Activated CD4-positive, alpha-beta T cell treated with anti-CD3 and anti-CD28 coated beads, Interleukin-2, amount 50 U/mL, for 24 hours (primary cell): ENCODE measurements at regions not wholly inside any gene's neighbourhood (a gene's known extent, or its start where the extent isn't known, plus 50 kb on each side); places are given as distances from the start of the nearest gene placed in this dataset.
A peak's percentile ranks its signal among the peaks of the same experiment; 100 is the strongest.

Experiments used
- DNase-seq, 2 donors: peaks; one replicate each; pipeline ENCODE4 v3.0.0-alpha.2; 2020; ENCODE audit warnings: low read depth in 1 of 2, low spot score in 1 of 2

- DNase-seq: no peak
Measured at GRCh38 chr9:20291201-20291600, 331.1 kb downstream of the MLLT3 start.

DNA sequence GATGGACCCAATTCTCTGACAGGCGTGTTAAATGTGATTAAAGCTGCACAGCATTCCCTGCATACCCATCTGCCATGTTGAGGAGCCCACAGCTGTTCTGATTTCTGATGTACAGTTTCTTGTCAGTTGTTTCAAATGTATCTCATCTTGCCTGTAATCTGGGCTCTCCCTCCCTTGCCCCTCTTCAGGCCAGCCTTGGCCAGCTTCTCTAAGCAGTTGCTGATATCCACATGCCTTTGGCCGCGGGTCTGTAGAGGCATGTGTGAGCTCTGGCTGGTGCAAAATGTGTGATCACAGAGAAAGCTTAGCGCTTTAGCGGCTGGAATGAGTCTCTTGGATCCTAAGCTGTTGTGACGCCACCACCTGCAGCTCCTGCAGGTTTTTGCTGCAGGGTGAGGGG lies 332.0 kb downstream of the MLLT3 start:
- no peak for DNase-seq

- no peak for DNase-seq
Measured at GRCh38 chr9:20289423-20290010, 332.8 kb downstream of the MLLT3 start.

GRCh38 chr9:20286969-20287368 lies 335.3 kb downstream of the MLLT3 start:
- DNase-seq: no peak

DNA sequence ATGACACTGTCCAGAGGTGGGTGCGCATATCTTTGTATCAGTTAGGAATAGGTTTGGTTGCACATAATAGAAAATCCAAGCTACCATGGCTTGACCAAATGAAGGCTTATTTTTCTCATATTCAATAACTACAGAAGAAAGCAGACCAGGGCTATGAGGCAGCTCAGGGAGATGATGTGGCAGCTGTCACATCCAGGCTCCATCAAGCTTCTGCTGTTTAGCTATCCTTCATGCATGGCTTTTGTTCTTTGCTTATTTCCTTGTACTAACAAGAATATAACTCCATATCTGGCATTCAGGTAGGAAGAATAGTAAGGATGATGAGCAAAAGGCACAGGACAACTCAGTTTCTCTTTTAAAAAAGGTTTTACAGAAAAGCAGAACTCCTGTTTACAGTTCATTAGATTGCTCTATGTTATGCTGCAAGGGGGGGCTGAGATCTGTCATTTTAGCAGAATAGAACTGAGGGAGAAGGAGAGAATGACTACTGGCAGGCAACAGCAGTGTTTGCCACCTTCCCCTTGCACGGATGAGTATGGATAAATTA lies 336.1 kb downstream of the MLLT3 start:
- no peak for DNase-seq

- DNase-seq: no peak
Measured at GRCh38 chr9:20284601-20285289, 337.6 kb downstream of the MLLT3 start.

GRCh38 chr9:20280330-20280729 lies 342.0 kb downstream of the MLLT3 start:
- no peak for DNase-seq

DNA sequence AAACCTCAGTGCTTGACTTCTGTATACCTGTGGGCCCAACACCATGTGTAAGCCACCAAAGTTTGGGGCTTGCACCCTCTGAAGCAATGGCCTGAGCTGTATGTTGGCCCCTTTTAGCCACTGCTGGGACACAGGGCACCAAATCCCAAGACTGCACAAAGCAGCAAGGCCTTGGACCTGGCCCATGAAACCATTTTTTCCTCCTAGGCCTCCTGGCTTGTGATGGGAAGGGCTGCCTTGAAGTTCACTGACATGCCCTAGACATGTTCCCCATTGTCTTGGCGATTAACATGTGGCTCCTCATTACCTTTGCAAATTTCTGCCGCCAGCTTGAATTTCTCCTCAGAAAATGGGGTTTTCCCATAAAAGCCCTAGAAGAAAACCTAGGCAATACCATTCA lies 345.5 kb downstream of the MLLT3 start:
- DNase-seq: no peak

DNA sequence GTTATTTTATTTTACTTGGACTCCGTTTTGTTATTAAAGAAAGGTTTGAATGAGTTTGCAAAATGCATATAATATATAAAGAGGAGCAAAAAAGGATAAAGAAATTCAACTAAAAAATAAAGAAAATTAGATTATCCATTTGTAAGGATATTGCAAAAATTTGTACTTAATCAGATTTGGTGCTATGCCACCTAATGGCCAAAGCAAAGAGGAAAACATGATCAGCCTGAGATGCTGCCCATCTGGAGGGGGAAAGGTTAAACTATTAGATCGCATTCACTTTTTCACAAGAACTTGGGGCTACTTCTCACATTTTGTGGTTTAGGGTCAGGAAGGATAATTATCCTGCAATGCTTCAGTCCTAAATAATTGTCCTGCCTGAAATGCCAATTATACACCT lies 350.6 kb downstream of the MLLT3 start:
- no peak for DNase-seq

DNA sequence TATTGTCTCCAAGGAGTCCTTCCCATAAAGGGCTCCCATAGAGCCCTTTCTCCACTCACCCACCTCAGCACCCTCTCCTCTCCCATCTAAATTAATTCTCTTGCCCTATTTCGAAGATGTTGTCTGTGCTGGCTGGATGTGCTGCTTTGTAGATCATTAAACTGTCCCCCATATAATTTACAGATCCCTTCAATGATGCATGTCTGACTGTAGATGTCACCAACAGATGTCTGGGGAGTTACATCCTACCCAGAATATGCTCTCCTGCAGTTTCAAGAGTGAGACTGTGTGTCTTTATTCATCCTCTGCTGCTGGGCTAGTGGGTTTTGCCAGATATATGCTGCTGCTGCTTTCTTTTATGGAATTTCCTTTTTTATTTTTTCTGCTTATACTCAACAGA lies 351.2 kb downstream of the MLLT3 start:
- no peak for DNase-seq

- no peak for DNase-seq
Measured at GRCh38 chr9:20270161-20270560, 352.1 kb downstream of the MLLT3 start.

GRCh38 chr9:20269620-20270019 lies 352.7 kb downstream of the MLLT3 start:
- no peak for DNase-seq

DNA sequence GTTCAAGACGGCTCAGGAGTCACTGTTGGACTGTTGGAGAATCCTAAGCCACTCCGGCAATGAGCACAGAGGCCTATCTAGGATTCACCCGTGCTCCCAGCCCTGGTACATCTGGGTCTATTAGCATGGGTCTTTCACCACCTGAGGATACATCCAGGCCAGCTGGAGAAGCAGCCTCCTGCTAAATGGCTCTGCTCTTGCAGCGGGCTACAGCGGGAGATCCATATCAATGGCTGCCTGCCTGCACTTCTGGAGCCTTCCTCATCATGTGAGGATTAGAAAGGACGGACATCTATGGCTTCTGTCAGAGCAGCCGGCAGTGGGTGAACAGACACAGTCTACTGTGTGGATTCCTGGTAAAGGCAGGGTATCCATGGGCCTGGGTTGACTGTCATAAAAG lies 357.4 kb downstream of the MLLT3 start:
- DNase-seq: no peak

DNA sequence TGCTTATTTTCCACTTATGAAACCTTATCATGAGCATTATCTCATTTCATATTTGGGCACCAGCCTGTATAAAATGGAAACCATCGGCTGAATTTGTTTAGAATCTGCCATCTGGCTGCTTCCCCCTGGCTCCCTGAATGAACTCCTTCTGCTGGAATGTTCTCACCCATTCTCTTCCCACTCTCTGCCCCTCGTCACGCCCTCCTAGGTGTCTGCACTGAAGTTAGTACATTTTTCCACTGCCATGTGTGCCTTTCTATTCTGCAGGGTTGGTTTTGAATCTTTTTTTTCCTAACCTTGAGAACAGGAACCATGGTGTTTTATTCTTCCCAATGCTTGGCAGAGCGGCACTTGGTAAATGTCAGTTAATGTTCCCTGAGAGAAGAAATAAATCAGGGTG lies 359.7 kb downstream of the MLLT3 start:
- no peak for DNase-seq

DNA sequence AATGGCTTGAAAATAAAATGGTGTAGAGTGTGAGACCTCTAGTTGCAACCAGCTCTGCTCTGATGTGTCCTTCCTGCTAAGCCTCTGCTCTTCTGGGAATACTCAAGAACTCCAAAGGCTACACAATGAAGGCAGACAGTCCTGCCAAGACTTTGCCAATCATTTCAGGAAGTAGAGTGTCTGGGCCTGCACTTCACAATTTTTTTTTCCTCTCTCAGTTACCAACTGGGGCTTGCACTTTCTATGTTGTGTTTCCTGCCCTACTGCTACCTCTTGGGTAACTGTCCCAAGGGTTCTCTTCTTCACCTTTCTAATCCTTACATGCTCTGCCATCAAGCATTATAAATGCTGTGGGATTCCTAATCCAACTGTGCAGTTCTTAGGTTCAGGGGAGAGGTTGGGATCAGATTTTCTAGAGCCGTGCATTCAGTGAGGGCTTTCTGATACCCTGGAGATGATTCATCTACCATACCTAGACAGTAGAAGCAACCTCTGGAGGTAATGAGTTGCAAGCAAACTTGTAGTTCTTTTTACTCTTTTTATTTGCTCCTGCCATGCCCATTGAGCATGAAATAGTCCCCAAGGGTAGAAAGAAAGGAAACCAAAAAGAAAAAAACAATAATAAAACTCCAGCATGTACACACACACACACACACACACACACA lies 365.9 kb downstream of the MLLT3 start:
- DNase-seq: no peak

DNA sequence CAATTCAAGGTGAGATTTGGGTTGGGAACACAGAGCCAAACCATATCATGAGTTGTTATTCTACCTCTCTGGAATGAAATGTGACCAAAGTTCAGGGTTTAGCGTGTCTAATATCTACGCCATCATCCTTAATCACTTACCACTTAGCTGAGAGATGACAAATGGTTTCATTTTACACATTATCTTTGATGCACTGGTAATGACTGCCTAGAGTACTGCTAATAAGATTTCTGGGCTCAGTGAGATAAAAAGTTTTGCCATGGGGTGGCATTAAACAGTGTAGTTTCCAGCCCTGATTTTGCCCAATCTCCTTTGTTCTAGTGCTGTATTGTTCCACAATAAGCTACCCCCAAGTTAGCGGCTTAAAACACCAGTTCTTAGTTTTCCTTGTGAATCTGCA lies 367.2 kb downstream of the MLLT3 start:
- DNase-seq: peak in 1 of 2 donors; percentile 6

- DNase-seq: no peak
Measured at GRCh38 chr9:20253635-20254034, 368.7 kb downstream of the MLLT3 start.

DNA sequence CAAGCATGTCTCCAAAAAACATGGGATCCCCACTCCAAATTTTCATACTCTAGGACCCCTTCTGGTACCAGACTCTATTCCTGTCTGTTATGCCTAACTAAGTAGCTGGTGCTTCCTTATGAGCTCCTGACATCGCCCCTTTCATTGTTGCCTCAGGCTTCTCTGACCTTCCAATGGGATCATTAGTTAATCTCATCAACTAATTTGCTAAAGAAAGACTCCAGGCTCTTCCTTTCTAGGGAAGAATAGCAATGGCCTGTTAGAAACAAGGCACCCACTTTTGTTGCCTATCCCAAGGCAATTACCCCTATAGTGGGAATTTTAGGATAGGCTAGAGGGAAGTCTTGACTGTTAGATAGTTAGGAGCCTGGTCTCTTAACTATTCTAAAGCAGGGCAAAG lies 369.5 kb downstream of the MLLT3 start:
- no peak for DNase-seq

DNA sequence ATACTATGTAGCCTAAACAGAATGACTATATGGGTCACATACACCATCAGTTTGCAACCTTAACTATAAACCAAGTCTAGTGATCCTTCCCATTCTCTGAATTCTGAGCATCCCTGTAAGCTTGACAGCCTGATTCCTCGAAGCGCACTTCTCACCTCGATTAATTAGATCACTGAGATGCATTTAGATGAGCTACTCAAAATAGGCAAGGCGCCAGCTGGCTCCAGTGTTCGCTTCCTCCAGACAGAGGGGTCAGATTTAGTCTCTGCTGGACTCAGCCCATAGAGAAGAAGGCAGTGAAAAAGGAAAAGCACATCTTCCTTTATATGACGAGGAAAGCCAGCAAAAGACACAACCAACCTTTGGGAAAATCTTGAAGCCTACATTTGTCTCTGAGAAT lies 371.5 kb downstream of the MLLT3 start:
- no peak for DNase-seq

GRCh38 chr9:20244271-20244670 lies 378.0 kb downstream of the MLLT3 start:
- DNase-seq: no peak

- no peak for DNase-seq
Measured at GRCh38 chr9:20243841-20244240, 378.5 kb downstream of the MLLT3 start.

DNA sequence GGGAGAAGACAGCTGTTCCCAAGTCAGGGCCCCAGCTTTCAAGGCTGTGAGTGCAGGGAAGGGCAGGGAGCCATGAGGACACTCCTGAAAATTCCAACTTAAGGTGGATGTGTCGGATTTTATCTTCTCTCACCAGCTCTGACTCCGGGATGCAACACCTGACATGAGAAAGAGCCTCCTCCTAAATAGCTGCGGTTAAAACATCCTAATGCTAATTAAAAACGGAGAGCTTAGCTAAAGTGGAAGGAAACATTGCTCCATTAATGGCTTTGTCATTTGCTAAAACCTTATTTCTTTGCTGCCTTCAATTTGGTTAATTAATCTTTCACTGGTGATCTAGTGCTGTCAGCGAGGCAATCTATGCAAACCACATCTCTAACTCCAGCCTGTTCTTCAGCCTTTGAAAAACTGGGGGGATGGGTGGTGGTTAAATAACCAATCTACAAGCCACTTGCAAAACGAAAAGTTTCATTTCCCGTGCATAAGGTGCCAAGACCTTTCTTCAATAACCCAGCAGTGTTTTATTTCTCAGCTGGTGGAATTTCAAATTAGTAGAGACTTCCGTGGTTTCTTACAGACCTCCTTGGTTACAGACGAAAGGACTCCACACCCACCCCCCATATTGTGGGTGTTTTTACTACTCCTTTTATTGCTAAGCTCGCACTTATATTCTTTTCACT lies 379.6 kb downstream of the MLLT3 start:
- peak in 1 of 2 donors; percentile 40 for DNase-seq
